Kidney (tissue), 13 donors: ENCODE measurements at regions not wholly inside any gene's neighbourhood (a gene's known extent, or its start where the extent isn't known, plus 50 kb on each side); places are given as distances from the start of the nearest gene placed in this dataset.
A peak's percentile ranks its signal among the peaks of the same experiment; 100 is the strongest.

Source experiments
- DNase-seq, 5 donors: peaks; one replicate each; pipeline ENCODE4 v3.0.0-alpha.2; 2013 to 2020
- FAIRE-seq: peaks from 2 replicates; lab custom pipeline; 2012; peaks lifted over from hg19 to GRCh38; lab: Jason Lieb, UNC
- H3K27ac ChIP-seq, 2 donors: one replicate each; pipeline ENCODE4 v1.7.0; 2013; ENCODE audit warnings: low read depth in 2 of 2, low read length in 2 of 2, inconsistent platforms in 1 of 2
- H3K27me3 ChIP-seq: one replicate; pipeline ENCODE4 v1.7.1; 2013; ENCODE audit warnings: low read length, inconsistent platforms; ENCODE audit not compliant: control insufficient read depth, insufficient read depth
- H3K36me3 ChIP-seq, 3 donors: one replicate each; pipeline versions ENCODE4 v1.7.0 to v1.7.1; 2013; ENCODE audit warnings: low read length in 3 of 3, control low read depth in 1 of 3, inconsistent platforms in 1 of 3; ENCODE audit not compliant: insufficient read depth in 3 of 3, control insufficient read depth in 2 of 3
- H3K4me1 ChIP-seq, 3 donors: one replicate each; pipeline versions ENCODE4 v1.7.0 to v1.7.1; 2013; ENCODE audit warnings: low read length in 3 of 3, inconsistent platforms in 1 of 3, low read depth in 1 of 3; ENCODE audit not compliant: control insufficient read depth in 2 of 3, insufficient read depth in 2 of 3
- H3K4me3 ChIP-seq, 3 donors: one replicate each; pipeline versions ENCODE4 v1.7.0 to v1.8.1; 2013; ENCODE audit warnings: low read length in 3 of 3, control low read depth in 1 of 3, inconsistent platforms in 1 of 3
- H3K9ac ChIP-seq, 3 donors: one replicate each; pipeline versions ENCODE4 v1.7.0 to v1.7.1; 2013; ENCODE audit warnings: low read length in 3 of 3, control low read depth in 1 of 3, inconsistent platforms in 1 of 3
- H3K9me3 ChIP-seq, 3 donors: one replicate each; pipeline versions ENCODE4 v1.7.0 to v1.7.1; 2013; ENCODE audit warnings: low read length in 3 of 3, control low read depth in 1 of 3, inconsistent platforms in 1 of 3; ENCODE audit not compliant: control insufficient read depth in 2 of 3, insufficient read depth in 1 of 3
- intact Hi-C: fragments of 100-400 bp; cut with DNase I; formaldehyde crosslinking; loops from one replicate; pipeline ENCODE4 v1.11.1; 2022
- TF ChIP-seq, protein P1 (sequence below): IDR thresholded peaks from 3 replicates; pipeline ENCODE4 v1.5.1; 2012; ENCODE audit warnings: mild to moderate bottlenecking, moderate library complexity, borderline replicate concordance; ENCODE audit not compliant: insufficient read depth; ENCODE audit errors: extremely low read depth
- donor health status: control.
- donor health status: control.
- donor health status: control.
- donor health status: control.
- donor health status: control.
- donor health status: DM: yes; HTN: yes; CAD: no.
- donor health status: Normal renal cell carcinoma (clear cell type).

GRCh38 chr9:18146329-18146728 is 327.6 kb upstream of the ADAMTSL1 start:
- no peak for DNase-seq
- H3K27me3 ChIP-seq = no peaks in the 10 kb centered on the region
- no peaks in the 10 kb centered on the region for H3K36me3 ChIP-seq
- TF ChIP-seq, protein P1, sequence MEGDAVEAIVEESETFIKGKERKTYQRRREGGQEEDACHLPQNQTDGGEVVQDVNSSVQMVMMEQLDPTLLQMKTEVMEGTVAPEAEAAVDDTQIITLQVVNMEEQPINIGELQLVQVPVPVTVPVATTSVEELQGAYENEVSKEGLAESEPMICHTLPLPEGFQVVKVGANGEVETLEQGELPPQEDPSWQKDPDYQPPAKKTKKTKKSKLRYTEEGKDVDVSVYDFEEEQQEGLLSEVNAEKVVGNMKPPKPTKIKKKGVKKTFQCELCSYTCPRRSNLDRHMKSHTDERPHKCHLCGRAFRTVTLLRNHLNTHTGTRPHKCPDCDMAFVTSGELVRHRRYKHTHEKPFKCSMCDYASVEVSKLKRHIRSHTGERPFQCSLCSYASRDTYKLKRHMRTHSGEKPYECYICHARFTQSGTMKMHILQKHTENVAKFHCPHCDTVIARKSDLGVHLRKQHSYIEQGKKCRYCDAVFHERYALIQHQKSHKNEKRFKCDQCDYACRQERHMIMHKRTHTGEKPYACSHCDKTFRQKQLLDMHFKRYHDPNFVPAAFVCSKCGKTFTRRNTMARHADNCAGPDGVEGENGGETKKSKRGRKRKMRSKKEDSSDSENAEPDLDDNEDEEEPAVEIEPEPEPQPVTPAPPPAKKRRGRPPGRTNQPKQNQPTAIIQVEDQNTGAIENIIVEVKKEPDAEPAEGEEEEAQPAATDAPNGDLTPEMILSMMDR = no peak
- FAIRE-seq = no peak
- H3K27ac ChIP-seq = no peak overlapping the region
- intact Hi-C loops = no loop called here
- no peak overlapping the region for H3K9ac ChIP-seq
- H3K4me1 ChIP-seq = no peaks in the 10 kb centered on the region
- H3K9me3 ChIP-seq = no peaks in the 10 kb centered on the region
- no peak overlapping the region for H3K4me3 ChIP-seq

DNA sequence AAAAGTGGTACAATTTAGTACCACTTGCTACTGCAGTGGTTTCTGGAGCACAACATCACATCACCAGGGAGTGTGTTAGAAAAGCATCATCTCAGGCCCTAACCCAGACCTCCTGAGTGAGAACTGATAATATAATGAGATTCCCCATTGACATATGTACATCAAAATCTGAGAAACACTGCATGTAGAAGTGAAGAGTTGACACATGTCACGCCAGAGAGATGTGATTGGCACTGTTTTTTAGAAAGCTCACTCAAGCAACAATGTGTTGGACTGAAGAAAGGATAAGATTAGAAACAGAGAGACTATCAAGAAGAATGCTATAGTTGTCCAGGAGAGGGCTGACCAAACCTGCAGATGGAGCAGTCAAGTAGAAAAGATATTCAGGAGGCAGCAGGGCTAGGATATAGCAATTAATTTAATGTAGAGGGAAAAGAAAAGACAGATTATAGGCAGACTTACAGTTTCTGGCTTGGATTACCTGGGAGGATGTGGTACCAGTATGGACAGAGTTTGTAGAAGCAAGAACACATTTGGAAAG is 324.4 kb upstream of the ADAMTSL1 start:
- Histone ChIP-seq H3K9me3 (no peaks in the 10 kb centered on the region), H3K4me3 (no peak overlapping the region), H3K4me1 (no peaks in the 10 kb centered on the region), H3K36me3 (no peaks in the 10 kb centered on the region), H3K9ac (no peak overlapping the region), H3K27me3 (no peaks in the 10 kb centered on the region), H3K27ac (no peak overlapping the region)
- FAIRE-seq (no peak), DNase-seq (no peak)
- TF ChIP-seq, protein P1 = peak; percentile 11
- intact Hi-C loops = no loop called here

DNA sequence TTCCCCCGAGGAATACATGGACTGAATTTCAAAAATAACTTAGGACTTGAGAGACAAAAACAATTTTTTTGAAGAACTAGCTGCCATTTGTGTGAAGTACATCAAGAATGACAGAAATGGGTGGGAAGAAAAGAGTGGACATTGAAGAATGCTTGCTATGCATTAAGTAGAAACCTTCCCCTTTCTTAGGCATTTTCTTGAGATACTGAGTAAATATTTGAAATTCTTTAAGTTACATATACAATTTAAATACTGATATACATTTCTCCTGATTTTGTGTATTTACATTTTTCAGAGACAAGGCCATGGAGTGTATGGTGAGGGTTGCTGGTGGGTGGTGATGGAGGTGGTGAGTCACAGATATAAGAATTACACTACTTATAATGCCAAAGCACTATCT is 319.3 kb upstream of the ADAMTSL1 start:
- Histone ChIP-seq H3K9ac (no peak overlapping the region), H3K27me3 (no peaks in the 10 kb centered on the region), H3K27ac (no peak overlapping the region), H3K9me3 (no peaks in the 10 kb centered on the region), H3K4me1 (no peaks in the 10 kb centered on the region), H3K36me3 (no peaks in the 10 kb centered on the region), H3K4me3 (no peak overlapping the region)
- TF ChIP-seq, protein P1 = no peak
- FAIRE-seq = no peak
- intact Hi-C loops = no loop called here
- DNase-seq = no peak

DNA sequence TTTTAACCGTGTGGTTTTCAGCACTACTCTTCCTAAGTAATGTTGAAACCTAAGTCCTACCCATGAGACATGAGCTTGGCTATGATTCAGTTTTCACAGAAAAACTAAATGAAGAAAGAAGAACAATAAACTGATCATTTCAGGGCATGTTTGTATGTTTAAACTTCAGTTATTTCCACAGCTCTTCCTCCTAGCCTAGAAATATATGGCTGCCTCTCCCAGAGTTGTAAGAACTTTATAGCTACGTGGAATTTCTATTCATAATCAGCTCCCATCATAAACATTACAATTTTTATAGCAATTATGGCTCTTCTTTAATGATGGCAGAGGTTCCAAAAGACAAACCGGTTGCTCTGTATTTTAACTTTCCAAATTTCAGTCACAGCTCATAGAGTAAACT is 314.7 kb upstream of the ADAMTSL1 start:
- Histone ChIP-seq H3K9me3 (no peaks in the 10 kb centered on the region), H3K27me3 (no peaks in the 10 kb centered on the region), H3K27ac (no peak overlapping the region), H3K4me3 (no peak overlapping the region), H3K36me3 (no peaks in the 10 kb centered on the region), H3K9ac (no peak overlapping the region), H3K4me1 (no peaks in the 10 kb centered on the region)
- FAIRE-seq (no peak), DNase-seq (no peak)
- TF ChIP-seq, protein P1 = no peak
- intact Hi-C loops = no loop called here
